Muscle of arm (tissue), 1 donor: ENCODE measurements at regions not wholly inside any gene's neighbourhood (a gene's known extent, or its start where the extent isn't known, plus 50 kb on each side); places are given as distances from the start of the nearest gene placed in this dataset.
A peak's percentile ranks its signal among the peaks of the same experiment; 100 is the strongest.
"Not testable (repeated sequence)": the region's sequence is repeated elsewhere in the genome, so short reads cannot be mapped to it uniquely, and the experiment has no call there.

ENCODE experiments used
- DNase-seq: peaks from one replicate; pipeline ENCODE4 v3.0.0-alpha.2; 2013

DNA sequence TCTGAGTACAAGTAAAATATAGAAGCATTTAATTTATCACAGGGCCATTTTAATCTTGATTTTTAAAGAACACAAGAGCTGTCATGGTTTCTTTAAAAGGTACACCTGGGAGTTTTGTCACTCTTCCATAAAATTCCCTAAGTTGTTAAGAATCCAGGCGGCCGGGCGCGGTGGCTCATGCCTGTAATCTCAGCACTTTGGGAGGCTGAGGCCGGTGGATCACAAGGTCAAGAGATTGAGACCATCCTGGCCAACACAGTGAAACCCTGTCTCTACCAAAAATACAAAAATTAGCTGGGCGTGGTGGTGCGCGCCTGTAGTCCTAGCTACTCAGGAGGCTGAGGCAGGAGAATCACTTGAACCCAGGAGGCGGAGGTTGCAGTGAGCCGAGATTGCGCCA lies 278.3 kb downstream of the PCDH17 start:
- DNase-seq, result not testable (repeated sequence)

DNA sequence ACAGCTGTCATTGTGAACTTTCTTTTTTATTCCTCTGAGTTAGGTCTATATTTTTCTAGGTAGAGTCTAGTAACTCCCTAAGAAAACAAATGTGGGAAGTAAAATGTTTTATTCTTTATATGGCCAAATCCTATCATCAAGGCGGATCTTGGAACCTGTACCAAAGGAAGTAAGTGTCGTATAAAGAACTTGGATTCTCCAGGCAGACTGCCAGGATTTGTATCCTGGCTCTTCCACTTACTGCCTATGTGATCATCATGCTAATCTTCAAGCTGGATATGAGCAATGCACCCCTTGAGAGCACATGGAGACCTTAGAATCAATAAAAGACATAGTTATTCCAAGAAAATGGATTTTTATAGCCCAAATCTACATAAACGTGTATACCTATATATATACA lies 286.5 kb downstream of the PCDH17 start:
- DNase-seq, result peak; percentile 4

DNA sequence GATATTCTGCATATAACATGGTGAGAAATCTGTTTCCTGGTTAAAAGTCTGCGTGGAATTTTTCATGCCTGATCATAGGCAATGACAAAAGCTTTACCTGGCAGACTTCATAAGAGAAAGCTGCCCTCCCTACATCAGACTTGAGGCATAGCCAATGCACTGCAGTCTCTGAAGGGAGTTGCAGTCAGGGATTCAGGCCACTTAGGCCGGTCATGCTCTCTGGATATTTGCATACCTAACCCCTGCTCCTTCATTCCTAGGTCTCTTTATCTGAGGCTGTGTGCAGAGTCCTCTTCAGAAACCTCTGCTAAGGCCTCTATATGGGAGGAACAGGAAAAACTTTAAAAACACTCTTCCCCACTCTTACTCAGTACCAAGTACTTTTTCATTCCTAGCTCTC lies 287.4 kb downstream of the PCDH17 start:
- no peak for DNase-seq

DNA sequence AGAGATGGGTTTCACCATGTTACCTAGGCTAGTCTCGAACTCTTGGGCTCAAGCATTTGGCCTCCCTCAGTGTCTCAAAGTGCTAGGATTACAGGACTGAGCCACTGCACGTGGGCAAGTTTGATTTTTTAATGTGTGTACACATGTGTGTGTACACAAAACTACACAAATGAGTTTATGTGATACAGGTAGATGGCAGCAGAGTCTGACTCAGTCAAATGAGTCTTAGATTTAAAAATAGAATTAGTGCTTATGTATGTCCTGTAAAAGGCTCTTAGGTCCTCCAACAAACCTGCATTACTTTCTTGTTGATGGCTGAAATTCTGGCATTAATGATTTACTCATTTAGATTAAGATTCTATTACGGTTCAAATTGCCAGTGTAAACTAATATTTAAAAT lies 293.7 kb downstream of the PCDH17 start:
- no peak for DNase-seq

DNA sequence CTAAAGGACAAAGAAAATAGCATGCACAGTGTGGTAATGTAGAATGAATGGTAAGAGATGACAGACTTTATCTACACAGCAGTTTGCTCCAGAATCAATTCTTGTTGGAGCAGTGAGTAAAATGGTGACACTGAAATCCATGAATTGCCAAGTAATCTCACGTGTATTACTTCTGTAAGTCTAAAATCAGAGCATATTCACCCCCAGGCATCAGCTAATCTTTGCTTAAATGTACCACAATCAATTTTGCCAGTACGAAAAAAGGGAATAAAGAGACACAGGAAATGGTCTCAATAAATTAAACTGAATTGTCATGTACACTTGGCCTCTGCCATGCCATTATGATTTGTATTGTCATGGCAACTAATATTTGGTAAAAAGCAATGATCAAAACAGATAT lies 294.2 kb downstream of the PCDH17 start:
- no peak for DNase-seq

DNA sequence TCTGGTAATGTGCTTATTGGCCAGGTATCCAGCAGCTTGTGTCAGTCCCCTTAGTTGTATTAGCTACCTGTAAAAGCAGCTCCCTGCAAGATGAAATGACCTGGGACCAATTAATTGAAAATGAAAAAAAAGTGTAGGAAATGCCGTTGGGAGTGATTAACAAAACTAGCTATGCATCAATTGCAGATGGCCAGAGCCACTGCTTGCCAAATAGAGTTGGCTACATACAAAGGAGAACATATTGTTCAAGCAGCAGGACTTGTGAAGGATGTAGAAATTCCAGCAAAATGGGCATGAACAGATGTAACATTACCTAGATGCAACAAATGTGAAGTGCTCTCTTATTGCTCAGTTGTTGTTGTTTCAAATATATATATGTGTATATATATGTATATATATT lies 300.5 kb downstream of the PCDH17 start:
- DNase-seq, result no peak

DNA sequence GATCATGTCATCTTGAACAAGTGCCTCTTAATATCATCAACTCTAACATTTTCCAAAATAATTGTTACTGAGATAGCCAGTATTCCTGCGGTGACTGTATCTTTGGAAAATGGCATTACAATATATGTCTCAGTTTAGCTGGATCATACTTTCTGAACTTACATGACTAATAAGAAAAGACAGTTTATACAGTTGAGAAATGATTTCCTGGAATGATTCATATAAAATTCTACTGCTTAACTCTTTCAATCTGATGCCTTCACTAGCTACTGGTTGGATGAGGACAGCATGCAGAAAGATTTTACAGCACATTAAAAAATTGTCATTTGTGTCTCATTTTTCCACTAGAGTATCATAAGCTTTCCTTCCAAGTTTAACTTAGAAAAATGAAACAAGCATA lies 302.1 kb downstream of the PCDH17 start:
- no peak for DNase-seq

DNA sequence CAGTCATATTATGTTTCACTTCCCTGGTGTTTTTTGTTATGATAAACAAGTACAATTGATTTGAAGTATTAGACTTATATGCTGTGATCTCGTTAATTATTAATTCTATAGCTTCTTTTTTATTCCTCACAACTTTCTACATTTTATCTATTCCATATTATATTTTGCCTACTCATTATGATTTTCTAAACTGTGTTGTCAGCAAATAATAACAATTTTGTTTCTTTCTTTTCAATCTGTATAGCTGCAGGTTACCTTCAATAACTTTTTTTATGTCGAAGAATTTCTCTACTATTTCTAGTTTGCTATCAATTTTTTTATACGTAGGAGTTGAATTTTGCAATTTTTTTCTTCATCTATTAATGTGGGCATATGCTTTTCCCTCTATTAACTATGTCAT lies 304.4 kb downstream of the PCDH17 start:
- no peak for DNase-seq

DNA sequence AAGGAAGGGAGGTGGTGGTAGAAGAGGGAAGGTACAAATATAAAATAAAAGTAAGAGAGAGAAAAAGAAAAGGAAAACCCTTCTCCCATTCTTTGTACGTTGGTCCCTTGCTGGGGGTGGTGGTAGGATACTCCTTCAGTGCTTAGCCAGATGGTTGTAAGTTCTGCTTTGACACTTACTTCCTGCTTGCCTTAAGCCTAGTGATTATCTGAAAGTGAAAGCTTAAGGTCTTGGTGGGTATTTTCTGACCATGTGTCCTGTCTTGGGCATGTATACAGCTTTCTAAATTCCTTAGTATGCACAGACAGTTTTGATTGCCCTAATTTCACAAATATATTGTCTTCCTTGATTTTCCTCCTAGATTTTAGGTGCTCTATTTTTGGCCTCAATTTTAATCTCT lies 314.8 kb downstream of the PCDH17 start:
- DNase-seq, result no peak

DNA sequence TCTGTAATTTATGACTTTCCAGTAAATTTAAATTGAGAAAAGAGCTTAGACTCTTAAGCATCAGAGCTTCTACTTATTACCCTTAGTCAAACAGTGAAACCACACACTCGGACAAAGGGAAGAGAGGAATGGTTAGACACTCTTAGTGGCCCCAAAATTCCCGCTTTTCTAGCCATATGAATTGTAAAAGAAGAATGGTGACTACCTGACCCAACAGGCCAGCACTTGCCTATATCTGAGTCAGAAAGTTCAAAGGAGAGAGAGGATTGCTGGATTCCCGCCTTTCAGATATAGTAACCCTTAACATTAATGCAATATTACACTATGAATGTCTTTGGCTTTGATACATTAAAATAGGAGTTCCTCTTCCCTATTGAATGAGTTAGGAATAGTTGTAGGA lies 317.3 kb downstream of the PCDH17 start:
- DNase-seq, result no peak

DNA sequence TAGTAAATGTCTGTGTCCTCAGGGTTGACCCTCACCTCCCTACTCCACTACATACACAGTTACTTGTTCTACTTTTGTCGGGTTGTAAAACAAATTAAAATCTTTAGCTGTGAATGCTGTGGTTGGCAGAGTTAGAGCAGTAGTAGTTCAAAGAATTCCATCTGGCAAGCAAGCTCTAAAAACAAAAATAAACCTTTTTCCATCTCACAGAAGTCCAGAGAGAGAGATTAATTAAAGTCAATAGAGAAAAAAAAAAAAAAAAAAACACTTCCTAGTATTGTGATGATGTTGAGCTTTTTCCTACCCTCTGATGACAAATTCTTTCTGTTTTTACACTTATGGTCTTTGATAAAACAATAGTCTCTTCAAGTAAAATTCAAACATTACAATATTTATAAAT lies 338.4 kb downstream of the PCDH17 start:
- no peak for DNase-seq

DNA sequence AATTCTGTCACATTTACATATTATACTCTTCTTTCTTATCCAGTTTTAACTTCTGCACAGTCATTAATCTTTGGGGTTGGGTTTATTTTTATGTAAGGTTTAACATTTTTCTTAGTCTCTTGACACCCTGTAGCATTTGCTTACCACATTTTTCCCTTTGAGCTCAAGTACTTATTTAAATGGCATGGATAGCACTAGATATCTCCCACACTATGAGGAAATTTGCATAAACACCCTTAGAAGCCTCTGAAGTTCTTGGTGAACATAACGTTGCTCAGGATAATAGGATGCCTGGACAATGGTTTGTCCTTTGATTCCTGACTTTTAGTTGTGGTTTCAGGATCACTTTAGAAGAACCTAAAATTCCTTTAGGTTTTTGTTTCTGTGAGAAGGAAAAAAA lies 338.9 kb downstream of the PCDH17 start:
- no peak for DNase-seq

DNA sequence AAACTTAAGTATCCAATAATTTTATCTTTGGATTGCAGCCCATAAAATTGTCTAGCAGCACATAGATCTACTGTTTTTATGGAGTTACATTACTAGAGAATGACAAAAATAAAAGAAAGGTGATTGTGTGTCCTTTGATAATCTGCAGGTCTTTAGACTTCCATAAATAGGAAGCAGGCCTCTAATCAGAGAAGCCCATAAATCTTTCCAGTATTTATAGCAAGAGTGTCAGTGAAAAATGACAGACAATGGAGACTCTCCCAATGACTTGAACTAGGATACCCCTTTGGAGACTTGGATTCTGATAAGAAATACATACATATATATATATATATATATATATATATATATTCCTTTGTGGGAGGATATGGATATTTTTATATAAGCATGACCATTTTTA lies 351.2 kb downstream of the PCDH17 start:
- DNase-seq, result no peak

DNA sequence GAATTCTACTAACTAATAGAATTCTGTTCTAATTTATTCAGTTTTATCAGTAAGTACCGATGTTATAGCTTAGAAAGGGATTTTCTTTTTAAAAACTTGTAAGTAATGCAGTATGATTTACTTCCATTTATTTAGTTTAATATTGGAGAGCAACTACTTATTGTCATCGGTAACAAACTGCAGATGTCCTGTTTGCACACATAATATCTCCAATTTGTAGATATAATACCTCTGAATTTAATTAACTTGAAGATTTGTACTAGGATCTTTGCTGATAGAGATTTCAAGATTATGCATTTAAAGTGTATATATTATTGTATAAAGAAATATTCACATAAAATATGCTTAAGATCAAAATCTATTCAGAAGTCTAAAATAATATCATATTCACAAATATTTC lies 356.7 kb downstream of the PCDH17 start:
- DNase-seq, result no peak

DNA sequence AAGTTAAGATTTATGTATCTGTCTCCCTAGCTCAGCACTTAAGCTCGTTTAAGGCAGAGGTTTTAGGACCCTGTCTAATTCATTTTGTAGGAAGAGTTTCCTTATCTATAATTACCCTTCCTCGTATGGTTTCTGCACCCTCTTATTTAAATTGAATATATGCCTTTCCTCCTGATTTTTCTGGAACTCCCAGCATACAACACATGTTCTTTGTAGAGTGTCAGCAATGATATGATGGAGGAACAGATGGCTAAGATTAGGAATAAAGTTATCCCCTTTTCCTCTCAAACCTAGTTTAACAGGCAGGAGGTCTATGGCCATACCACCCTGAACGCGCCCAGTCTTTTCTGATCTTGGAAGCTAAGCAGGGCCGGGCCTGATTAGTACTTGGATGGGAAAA lies 359.5 kb downstream of the PCDH17 start:
- DNase-seq, result no peak

DNA sequence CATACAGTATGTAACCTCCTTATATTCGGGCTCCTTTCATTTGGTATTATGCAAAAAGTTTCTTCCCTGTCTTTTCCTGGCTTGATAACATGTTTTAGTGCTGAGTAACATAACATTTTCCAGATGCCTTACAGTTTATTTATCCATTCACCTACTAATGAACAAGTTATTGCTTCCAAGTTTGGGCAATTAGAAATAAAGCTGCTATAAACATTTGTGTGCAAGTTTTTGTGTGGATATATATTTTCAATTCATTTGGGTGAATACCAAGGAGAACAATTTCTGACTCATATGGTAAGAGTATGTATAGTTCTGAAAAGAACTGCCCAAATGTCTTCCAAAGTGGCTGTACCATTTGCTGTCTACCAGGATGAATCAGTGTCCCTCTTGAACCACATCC lies 360.9 kb downstream of the PCDH17 start:
- no peak for DNase-seq

DNA sequence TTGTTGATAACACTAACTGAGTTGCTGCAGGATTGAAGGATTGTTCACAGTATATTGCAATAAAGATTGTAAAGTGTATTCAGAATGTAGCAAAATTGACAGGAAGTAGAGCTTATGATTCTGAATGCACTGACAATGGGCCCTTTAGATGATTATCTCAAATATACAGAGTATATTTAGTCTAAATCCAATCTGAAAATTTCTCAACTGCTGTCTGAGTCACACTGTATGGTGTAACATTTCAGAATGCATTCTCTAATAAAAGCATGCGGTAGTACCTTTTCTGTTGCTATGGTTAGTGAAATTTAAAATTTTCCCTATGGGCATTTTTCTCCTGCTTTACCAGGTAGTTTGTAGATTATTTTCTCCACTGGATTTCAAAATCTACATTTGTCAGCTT lies 365.2 kb downstream of the PCDH17 start:
- no peak for DNase-seq

DNA sequence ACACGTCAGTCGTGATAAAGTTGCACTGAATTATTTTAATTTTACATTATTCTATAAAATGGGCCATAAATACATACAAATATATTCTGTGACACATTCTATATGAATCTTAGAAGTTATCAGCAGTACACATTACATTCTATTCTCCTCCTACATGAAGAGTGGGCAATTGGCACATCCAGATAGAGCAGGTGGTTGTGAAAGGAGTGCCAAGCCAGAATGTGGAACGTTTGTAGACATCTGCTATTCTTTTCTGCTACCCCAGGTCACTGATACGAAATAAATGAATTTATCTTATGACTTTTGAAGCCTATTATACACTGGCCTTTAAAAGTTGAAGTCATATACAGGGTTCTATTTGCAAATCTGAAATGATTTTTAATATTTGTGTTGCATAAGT lies 373.2 kb downstream of the PCDH17 start:
- no peak for DNase-seq

DNA sequence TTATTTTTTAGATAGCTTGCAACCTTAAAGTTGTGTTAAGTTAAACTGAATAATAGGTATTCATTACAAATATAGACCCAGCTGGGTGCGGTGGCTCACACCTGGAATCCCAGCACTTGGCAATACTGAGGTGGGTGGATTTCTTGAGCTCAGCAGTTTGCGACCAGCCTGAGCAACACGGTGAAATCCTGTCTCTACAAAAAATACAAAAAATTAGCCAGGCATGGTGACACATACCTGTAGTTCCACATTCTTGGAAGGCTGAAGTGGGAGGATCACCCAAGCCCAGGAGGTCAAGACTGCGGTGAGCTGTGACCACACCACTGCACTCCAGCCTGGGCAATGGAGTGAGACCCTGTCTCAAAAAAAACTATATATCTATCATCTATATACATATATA lies 386.5 kb downstream of the PCDH17 start:
- no peak for DNase-seq

DNA sequence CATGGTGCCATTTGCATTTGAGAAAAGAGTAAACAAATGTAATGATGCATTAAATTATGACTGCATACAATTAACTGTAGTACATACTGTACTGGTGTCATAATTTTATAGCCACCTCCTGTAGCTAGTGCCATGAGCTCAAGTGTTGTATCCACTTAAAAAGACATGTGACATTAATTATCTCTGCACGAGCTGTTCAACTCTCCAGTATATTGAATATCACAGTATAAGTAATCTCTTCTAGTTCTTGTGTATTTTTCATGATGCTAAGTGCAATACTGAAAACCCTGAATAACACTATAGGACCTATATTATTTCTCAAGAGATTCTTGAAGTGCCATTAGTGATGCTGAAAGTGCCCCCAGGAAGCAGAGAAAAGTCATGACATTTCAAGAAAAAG lies 387.3 kb downstream of the PCDH17 start:
- no peak for DNase-seq

DNA sequence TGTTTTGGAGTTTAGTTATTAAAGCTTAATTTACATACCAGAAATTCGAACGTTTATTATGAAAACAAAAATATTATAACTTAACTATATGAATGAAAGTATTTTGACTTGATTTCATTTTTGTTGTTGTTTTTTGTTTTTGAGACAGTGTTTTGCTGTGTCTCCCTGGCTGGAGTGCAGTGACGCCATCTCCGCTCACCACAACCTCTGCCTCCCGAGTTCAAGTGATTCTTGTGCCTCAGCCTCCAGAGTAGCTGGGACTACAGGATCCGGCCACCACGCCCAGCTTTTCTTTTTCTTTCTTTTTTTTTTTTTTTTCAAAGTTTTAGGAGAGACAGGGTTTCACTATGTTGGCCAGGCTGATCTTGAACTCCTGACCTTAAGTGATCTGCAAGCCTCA lies 392.6 kb downstream of the PCDH17 start:
- DNase-seq, result no peak

DNA sequence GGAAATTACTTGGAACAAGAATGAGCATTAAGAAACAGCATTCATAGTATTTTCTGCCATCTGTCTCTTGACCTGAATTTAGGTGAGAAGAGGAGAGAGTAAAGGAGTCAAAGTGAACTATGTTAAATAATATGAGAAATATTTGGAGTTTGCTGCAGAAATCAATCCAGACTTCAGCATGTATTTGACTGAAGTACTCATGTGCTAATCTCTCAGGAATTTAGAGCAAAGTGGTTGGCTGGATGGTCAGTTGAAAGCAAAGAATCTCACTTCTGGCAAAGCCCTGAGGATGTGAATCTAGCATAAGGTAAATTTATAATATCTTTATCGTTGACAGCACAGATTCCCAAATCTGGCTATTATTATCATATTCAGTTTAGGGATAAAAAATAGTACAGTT lies 394.3 kb downstream of the PCDH17 start:
- no peak for DNase-seq

DNA sequence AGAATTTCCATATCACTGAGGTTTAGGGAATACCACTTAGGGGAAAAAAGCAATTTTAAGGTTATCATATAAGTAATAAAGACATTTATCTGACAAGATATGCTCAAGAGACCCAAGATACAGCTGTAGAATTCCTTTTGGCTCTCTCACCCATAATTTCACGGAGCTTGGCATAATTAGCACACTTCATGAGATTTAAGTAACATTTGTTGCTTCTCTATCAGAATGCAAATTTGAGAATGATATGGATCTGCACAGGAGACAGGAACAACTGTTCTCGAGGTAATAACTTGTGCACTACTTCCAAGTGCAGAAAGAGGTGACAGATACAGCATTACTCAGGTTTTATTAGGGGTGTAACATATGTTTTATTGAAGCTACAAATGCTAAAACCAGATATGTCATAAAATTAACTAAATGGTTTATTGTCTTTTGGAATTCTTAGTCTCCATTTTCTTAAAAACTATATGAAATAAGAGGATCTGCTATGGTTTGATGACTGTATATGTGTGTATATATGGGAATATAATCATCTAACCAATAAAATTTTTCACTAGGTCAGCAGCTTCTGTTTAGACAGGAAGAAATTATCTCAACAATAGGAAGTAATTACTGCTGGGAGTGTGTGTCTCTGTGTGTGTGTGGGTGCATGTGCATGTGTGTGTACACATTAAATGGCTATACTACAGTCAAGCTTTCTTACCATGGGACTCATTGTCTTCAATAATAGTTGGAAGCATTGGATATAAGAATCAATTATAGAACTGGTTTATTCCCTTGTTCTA lies 401.3 kb downstream of the PCDH17 start:
- DNase-seq, result no peak

DNA sequence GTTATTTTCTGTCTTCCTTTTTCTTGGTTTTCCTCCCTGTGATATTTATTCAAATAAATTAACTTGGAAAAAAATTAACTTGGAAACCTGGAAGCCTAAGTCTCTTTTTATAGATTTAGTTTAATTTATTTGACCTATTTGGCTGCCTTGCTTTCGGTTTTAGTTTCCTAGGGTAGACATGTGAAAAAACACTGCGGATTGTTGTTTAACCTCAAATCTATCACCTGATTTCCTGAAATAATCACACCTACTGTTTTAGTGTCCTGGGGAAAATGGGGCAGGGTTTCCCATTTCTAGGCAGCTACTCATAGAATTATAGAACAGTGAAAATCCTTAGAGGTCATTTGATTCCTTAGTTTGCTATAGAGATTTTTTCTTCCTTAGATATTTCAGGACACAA lies 412.4 kb downstream of the PCDH17 start:
- DNase-seq, result no peak

DNA sequence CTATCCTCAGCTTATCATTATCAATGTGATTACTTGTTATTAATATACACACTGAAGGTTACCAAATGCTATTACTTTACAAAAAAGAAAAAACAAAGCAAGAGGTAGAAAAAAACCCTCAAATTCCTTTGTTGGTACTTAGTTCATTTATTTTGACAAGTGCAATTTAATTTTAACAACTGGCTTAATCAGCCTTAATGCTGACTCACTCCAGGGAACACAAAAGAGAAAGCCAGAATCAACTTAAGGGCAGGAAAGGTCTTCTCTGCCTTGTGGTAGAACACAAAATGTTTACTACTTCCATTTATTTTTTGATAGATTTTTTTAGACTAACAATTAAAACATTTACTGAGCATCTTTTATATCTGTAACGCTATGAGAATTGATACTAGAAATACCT lies 417.1 kb downstream of the PCDH17 start:
- no peak for DNase-seq
